Pons (tissue), 1 donor: ENCODE measurements at regions not wholly inside any gene's neighbourhood (a gene's known extent, or its start where the extent isn't known, plus 50 kb on each side); places are given as distances from the start of the nearest gene placed in this dataset.
"Not testable (repeated sequence)": the region's sequence is repeated elsewhere in the genome, so short reads cannot be mapped to it uniquely, and the experiment has no call there.

Experiments used
- DNase-seq: peaks from one replicate; pipeline ENCODE4 v3.0.0-alpha.2; 2016; ENCODE audit warnings: low spot score

- no peak for DNase-seq
Observed at GRCh38 chr7:149633976-149634945, 136.7 kb upstream of the ZNF746 start.

GRCh38 chr7:149628361-149629149 is 130.9 kb upstream of the ZNF746 start:
- not testable (repeated sequence) for DNase-seq

- no peak for DNase-seq
Observed at GRCh38 chr7:149627911-149628310, 130.3 kb upstream of the ZNF746 start.

- no peak for DNase-seq
Observed at GRCh38 chr7:149626972-149627371, 129.4 kb upstream of the ZNF746 start.

- DNase-seq, result no peak
Observed at GRCh38 chr7:149625947-149626392, 128.4 kb upstream of the ZNF746 start.

GRCh38 chr7:149625340-149625946 is 127.8 kb upstream of the ZNF746 start:
- peak; percentile 58 for DNase-seq

- DNase-seq, result peak; percentile 81
Observed at GRCh38 chr7:149624419-149625339, 127.1 kb upstream of the ZNF746 start.

GRCh38 chr7:149624006-149624405 is 126.4 kb upstream of the ZNF746 start:
- DNase-seq, result no peak

- DNase-seq, result not testable (repeated sequence)
Observed at GRCh38 chr7:149623262-149623997, 125.8 kb upstream of the ZNF746 start.

- DNase-seq, result no peak
Observed at GRCh38 chr7:149622444-149623210, 125.0 kb upstream of the ZNF746 start.

GRCh38 chr7:149621776-149622175 is 124.2 kb upstream of the ZNF746 start:
- no peak for DNase-seq

GRCh38 chr7:149620961-149621360 is 123.4 kb upstream of the ZNF746 start:
- DNase-seq, result no peak

- no peak for DNase-seq
Observed at GRCh38 chr7:149616898-149617297, 119.3 kb upstream of the ZNF746 start.

GRCh38 chr7:149615690-149616270 is 118.2 kb upstream of the ZNF746 start:
- no peak for DNase-seq

- DNase-seq, result no peak
Observed at GRCh38 chr7:149610441-149611011, 112.9 kb upstream of the ZNF746 start.

GRCh38 chr7:149608168-149608567 is 110.6 kb upstream of the ZNF746 start:
- no peak for DNase-seq

- no peak for DNase-seq
Observed at GRCh38 chr7:149607683-149608082, 110.1 kb upstream of the ZNF746 start.

- no peak for DNase-seq
Observed at GRCh38 chr7:149606826-149607225, 109.2 kb upstream of the ZNF746 start.

GRCh38 chr7:149605696-149606095 is 108.1 kb upstream of the ZNF746 start:
- no peak for DNase-seq
